22Rv1 (cell line): ENCODE measurements at regions not wholly inside any gene's neighbourhood (a gene's known extent, or its start where the extent isn't known, plus 50 kb on each side); places are given as distances from the start of the nearest gene placed in this dataset.

Source experiments
- H3K27ac ChIP-seq: fragments of 450-650 bp; 2 replicates; pipeline ENCODE4 v1.5.1; 2017
- ZFX ChIP-seq: fragments of 450-650 bp; IDR thresholded peaks from 2 replicates; pipeline ENCODE4 v1.6.1; 2017; ENCODE audit warnings: antibody characterized with exemption, borderline replicate concordance
- TF ChIP-seq, protein P1 (sequence below): fragments of 450-650 bp; IDR thresholded peaks from 2 replicates; pipeline ENCODE4 v1.5.1; 2017; ENCODE audit warnings: mild to moderate bottlenecking

DNA sequence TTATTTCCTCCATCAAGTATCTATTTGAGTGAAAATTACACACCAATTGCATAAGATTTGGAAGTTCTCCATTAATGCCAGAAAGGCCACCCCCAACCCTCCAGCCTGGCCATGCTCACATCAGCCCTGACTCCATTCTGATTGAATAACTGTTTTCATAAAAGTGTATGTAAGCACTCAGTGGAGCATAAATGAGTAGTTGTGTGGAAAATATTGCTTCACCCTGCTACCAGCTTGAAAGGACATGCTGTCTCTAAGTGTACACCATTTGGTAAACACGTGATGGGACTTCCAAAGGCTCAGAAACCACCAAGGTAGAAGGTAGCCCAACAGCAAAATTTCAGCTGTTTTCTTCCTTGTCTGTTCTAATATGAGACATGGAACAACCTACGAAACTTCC lies 393.8 kb downstream of the ZNF385D start:
- no peak overlapping the region for H3K27ac ChIP-seq
- TF ChIP-seq, protein P1, sequence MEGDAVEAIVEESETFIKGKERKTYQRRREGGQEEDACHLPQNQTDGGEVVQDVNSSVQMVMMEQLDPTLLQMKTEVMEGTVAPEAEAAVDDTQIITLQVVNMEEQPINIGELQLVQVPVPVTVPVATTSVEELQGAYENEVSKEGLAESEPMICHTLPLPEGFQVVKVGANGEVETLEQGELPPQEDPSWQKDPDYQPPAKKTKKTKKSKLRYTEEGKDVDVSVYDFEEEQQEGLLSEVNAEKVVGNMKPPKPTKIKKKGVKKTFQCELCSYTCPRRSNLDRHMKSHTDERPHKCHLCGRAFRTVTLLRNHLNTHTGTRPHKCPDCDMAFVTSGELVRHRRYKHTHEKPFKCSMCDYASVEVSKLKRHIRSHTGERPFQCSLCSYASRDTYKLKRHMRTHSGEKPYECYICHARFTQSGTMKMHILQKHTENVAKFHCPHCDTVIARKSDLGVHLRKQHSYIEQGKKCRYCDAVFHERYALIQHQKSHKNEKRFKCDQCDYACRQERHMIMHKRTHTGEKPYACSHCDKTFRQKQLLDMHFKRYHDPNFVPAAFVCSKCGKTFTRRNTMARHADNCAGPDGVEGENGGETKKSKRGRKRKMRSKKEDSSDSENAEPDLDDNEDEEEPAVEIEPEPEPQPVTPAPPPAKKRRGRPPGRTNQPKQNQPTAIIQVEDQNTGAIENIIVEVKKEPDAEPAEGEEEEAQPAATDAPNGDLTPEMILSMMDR = no peak
- no peak for TF ChIP-seq ZFX

DNA sequence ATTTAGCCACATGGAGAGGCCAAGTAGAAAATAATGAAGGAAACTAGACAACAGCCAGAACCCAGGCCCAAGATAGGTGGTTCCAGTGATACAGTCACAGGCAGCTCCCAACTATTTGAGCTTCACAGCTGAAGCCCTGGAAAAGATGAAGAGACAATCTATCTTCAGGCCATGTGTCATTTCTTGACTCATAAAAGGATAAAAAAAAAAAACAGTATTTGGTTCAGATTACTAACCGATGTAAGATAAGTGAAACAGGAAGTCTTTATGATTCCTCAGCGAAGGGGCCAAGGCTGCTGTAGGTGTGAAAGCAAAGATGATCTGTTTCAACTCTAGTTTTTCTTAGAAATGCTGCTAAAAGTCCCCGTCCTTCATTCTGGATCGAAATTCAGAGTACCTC lies 394.6 kb downstream of the ZNF385D start:
- no peak overlapping the region for H3K27ac ChIP-seq
- no peak for TF ChIP-seq ZFX
- TF ChIP-seq, protein P1 = no peak

DNA sequence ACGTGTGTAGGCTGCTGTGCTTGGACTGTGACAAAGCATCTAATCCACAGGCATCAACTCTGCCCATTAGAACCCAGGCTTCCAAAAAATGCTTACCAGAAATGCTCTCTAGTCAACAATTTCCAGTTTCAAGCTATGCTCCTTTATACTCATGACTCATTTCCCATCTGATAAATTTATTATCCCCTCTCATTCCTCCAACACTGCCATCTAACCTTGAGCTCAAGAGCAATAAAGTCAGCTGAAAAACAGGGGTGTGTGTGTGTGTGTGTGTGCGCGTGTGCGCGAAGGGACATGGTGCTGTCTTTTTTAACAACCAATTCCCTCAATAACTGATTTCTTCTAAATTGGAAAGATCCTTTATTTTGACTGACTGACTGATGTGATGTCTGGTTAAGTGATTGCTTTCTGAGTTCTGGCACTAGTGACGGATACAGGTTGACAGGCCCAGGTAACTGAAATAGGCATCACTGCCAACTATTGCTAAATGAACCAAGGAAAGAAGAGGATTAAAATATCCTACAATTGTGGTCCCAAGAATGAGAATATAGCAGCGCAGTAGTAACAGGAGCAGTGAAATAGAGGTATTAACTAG lies 405.5 kb downstream of the ZNF385D start:
- no peak overlapping the region for H3K27ac ChIP-seq
- TF ChIP-seq, protein P1 = no peak
- TF ChIP-seq ZFX = no peak

DNA sequence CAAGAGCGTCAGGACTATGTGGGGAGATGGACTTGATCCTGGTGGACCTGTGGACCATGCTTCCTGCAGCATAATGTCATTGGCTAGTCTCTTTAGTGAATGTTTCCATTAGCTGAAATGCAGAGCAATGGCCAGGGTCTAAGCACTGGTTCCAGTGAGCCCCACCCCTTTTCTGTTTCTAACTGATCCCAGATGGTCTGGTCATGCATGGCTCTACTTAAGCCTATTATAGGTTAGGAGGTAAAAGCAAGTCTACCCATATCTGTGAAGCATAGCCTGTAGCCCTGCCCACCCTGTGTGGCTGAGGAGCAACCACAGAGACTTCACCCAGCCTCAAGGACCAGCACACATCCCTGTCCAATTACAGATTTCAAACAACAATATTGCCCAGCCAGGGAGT lies 419.2 kb downstream of the ZNF385D start:
- TF ChIP-seq, protein P1 = no peak
- no peak for TF ChIP-seq ZFX
- H3K27ac ChIP-seq = no peak overlapping the region

DNA sequence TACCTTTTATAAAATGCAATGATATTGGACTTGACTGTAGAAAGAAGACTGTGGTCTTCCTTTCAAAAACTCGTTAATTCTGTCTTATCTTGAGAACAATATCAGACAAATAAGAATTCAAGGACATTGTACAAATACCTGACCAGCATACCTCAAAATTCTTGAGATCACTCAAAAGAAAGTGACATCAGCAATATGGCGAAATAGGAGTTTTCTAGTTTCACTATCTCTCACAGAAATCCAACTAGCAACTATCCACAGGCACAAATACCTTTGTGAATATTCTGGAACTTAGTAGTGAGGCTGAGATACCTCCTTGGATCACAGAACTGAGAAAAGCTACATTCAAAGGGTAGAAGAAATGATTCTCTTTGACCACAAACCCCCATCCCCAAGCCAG lies 419.7 kb downstream of the ZNF385D start:
- TF ChIP-seq ZFX = no peak
- TF ChIP-seq, protein P1 = no peak
- no peak overlapping the region for H3K27ac ChIP-seq

DNA sequence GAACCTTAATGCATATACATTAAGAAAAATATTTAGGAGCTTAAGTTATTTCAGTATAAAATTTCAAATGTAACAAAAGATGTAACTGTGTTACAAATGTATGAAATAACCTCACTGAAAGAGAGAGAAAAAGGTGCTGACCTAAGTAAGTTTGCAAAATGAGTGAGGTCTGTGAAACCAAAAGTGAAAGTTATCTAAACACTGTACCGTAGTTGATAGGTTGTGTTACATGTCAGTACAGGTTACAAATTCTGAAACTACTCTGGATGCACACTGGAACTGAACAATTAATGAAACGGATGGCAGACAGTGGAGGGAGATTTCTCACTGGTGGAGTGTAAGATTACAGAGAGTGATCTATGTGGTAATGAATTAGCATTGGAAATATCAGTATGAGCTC lies 420.7 kb downstream of the ZNF385D start:
- TF ChIP-seq, protein P1 = no peak
- TF ChIP-seq ZFX = no peak
- H3K27ac ChIP-seq = no peak overlapping the region

DNA sequence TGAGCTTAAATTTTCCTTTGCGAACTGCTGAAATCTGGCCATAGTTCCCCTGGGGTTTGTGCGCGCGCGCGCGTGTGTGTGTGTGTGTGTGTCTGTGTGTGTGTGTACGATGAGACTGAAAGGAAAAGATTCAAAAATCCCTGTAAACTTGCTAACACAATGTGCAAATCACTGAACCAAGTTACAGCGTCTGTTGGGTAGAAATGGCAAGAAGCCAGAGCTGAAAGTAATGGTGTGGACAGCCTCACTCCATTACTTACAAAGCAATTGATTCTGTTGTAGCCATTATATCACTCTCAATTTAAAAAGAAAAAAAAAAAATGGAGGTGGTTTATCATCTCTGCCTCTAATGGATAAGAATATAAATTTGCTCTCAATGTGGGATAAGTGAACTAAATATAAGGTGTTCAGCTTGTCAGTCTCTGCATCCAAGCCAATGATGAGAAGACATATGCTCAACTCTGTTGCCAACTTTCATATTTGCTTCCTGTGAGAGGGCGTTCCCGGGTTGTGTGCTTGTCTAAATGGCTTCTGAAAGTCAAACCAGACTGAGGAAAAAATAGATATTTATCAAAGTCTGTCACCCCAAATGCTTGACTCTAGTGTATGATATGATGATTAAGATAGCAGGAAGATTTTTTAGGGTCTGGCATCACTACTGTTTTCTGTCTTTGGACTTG lies 422.2 kb downstream of the ZNF385D start:
- TF ChIP-seq, protein P1 = no peak
- no peak for TF ChIP-seq ZFX
- H3K27ac ChIP-seq = no peak overlapping the region
